ENCODE measurements at regions not wholly inside any gene's neighbourhood (a gene's known extent, or its start where the extent isn't known, plus 50 kb on each side); places are given as distances from the start of the nearest gene placed in this dataset.

- no peaks in the 10 kb centered on the region for H3K9me3 Mint-ChIP-seq
- H3K27me3 Mint-ChIP-seq = no peaks in the 10 kb centered on the region
- no peak overlapping the region for H3K4me3 Mint-ChIP-seq
- H3K36me3 Mint-ChIP-seq = no peaks in the 10 kb centered on the region
- no peak overlapping the region for H3K27ac Mint-ChIP-seq
- H3K4me1 Mint-ChIP-seq = no peaks in the 10 kb centered on the region
Measured at GRCh38 chr17:77300016-77300686, 159.4 kb downstream of the SEC14L1 start.

- Mint-ChIP-seq H3K27me3 (no peaks in the 10 kb centered on the region), H3K27ac (no peak overlapping the region), H3K9me3 (no peaks in the 10 kb centered on the region), H3K4me3 (no peak overlapping the region), H3K36me3 (no peaks in the 10 kb centered on the region), H3K4me1 (no peaks in the 10 kb centered on the region)
Measured at GRCh38 chr17:77301694-77302266, 161.0 kb downstream of the SEC14L1 start.

- no peaks in the 10 kb centered on the region for H3K4me1 Mint-ChIP-seq
- H3K36me3 Mint-ChIP-seq = no peaks in the 10 kb centered on the region
- no peaks in the 10 kb centered on the region for H3K27me3 Mint-ChIP-seq
- H3K9me3 Mint-ChIP-seq = no peaks in the 10 kb centered on the region
- H3K27ac Mint-ChIP-seq = no peak overlapping the region
- no peak overlapping the region for H3K4me3 Mint-ChIP-seq
Measured at GRCh38 chr17:77302682-77303081, 161.9 kb downstream of the SEC14L1 start.

- Mint-ChIP-seq H3K27ac (no peak overlapping the region), H3K36me3 (no peaks in the 10 kb centered on the region), H3K4me3 (no peak overlapping the region), H3K27me3 (no peaks in the 10 kb centered on the region), H3K9me3 (no peaks in the 10 kb centered on the region), H3K4me1 (no peaks in the 10 kb centered on the region)
Measured at GRCh38 chr17:77303620-77304019, 162.9 kb downstream of the SEC14L1 start.

- no peaks in the 10 kb centered on the region for H3K4me1 Mint-ChIP-seq
- H3K27me3 Mint-ChIP-seq = no peaks in the 10 kb centered on the region
- H3K36me3 Mint-ChIP-seq = no peaks in the 10 kb centered on the region
- no peak overlapping the region for H3K4me3 Mint-ChIP-seq
- H3K9me3 Mint-ChIP-seq = no peaks in the 10 kb centered on the region
- H3K27ac Mint-ChIP-seq = no peak overlapping the region
Measured at GRCh38 chr17:77304051-77304745, 163.4 kb downstream of the SEC14L1 start.

- Mint-ChIP-seq H3K4me3 (no peak overlapping the region), H3K27ac (no peak overlapping the region), H3K36me3 (no peaks in the 10 kb centered on the region), H3K9me3 (no peaks in the 10 kb centered on the region), H3K4me1 (no peaks in the 10 kb centered on the region), H3K27me3 (no peaks in the 10 kb centered on the region)
Measured at GRCh38 chr17:77304746-77305473, 164.1 kb downstream of the SEC14L1 start.

- Mint-ChIP-seq H3K9me3 (no peaks in the 10 kb centered on the region), H3K36me3 (no peaks in the 10 kb centered on the region), H3K4me1 (no peaks in the 10 kb centered on the region), H3K27me3 (no peaks in the 10 kb centered on the region), H3K27ac (no peak overlapping the region), H3K4me3 (no peak overlapping the region)
Measured at GRCh38 chr17:77306048-77306789, 165.4 kb downstream of the SEC14L1 start.

- H3K4me3 Mint-ChIP-seq = no peak overlapping the region
- no peaks in the 10 kb centered on the region for H3K27me3 Mint-ChIP-seq
- no peaks in the 10 kb centered on the region for H3K4me1 Mint-ChIP-seq
- no peaks in the 10 kb centered on the region for H3K36me3 Mint-ChIP-seq
- H3K27ac Mint-ChIP-seq = peak overlapping the region; percentile 4
- H3K9me3 Mint-ChIP-seq = no peaks in the 10 kb centered on the region
Measured at GRCh38 chr17:77306790-77307478, 166.2 kb downstream of the SEC14L1 start.

- Mint-ChIP-seq H3K27ac (no peak overlapping the region), H3K9me3 (no peaks in the 10 kb centered on the region), H3K4me1 (no peaks in the 10 kb centered on the region), H3K4me3 (no peak overlapping the region), H3K36me3 (no peaks in the 10 kb centered on the region), H3K27me3 (no peaks in the 10 kb centered on the region)
Measured at GRCh38 chr17:77307479-77308198, 166.9 kb downstream of the SEC14L1 start.

GRCh38 chr17:77308861-77309726, 168.3 kb downstream of the SEC14L1 start:
- H3K4me1 Mint-ChIP-seq = no peaks in the 10 kb centered on the region
- no peak overlapping the region for H3K27ac Mint-ChIP-seq
- H3K36me3 Mint-ChIP-seq = no peaks in the 10 kb centered on the region
- no peaks in the 10 kb centered on the region for H3K27me3 Mint-ChIP-seq
- no peaks in the 10 kb centered on the region for H3K9me3 Mint-ChIP-seq
- no peak overlapping the region for H3K4me3 Mint-ChIP-seq

GRCh38 chr17:77310336-77310735, 169.6 kb downstream of the SEC14L1 start:
- H3K27me3 Mint-ChIP-seq = no peaks in the 10 kb centered on the region
- H3K4me1 Mint-ChIP-seq = no peaks in the 10 kb centered on the region
- no peaks in the 10 kb centered on the region for H3K36me3 Mint-ChIP-seq
- H3K4me3 Mint-ChIP-seq = no peak overlapping the region
- no peaks in the 10 kb centered on the region for H3K9me3 Mint-ChIP-seq
- H3K27ac Mint-ChIP-seq = peak overlapping the region; percentile 51

- no peaks in the 10 kb centered on the region for H3K36me3 Mint-ChIP-seq
- no peak overlapping the region for H3K4me3 Mint-ChIP-seq
- no peaks in the 10 kb centered on the region for H3K9me3 Mint-ChIP-seq
- H3K4me1 Mint-ChIP-seq = no peaks in the 10 kb centered on the region
- H3K27me3 Mint-ChIP-seq = no peaks in the 10 kb centered on the region
- no peak overlapping the region for H3K27ac Mint-ChIP-seq
Measured at GRCh38 chr17:77311371-77311981, 170.7 kb downstream of the SEC14L1 start.

- Mint-ChIP-seq H3K36me3 (no peaks in the 10 kb centered on the region), H3K27ac (no peak overlapping the region), H3K4me3 (no peak overlapping the region), H3K27me3 (no peaks in the 10 kb centered on the region), H3K4me1 (no peaks in the 10 kb centered on the region), H3K9me3 (no peaks in the 10 kb centered on the region)
Measured at GRCh38 chr17:77312061-77312701, 171.4 kb downstream of the SEC14L1 start.

All from activated naive CD4-positive, alpha-beta T cell treated with anti-CD3 and anti-CD28 coated beads, Interleukin-2, amount 50 U/mL, for 24 hours (primary cell).